B cell (primary cell): ENCODE measurements at regions not wholly inside any gene's neighbourhood (a gene's known extent, or its start where the extent isn't known, plus 50 kb on each side); places are given as distances from the start of the nearest gene placed in this dataset.

Experiments
- ATAC-seq: fragments of 200-7000 bp; cut with Tn5 transposase; one replicate; pipeline ENCODE4 v1.10.0; 2021; ENCODE audit warnings: low read depth, mild to moderate bottlenecking, moderate number of reproducible peaks, moderate library complexity
- CTCF ChIA-PET: fragments of 350-600 bp; sonication (Branson Sonifier 250); formaldehyde crosslinking; loops from one replicate; lab custom pipeline; 2021; ENCODE audit warnings: antibody characterized with exemption, inconsistent platforms; lab: Charles Lee
- POLR2A ChIA-PET: fragments of 350-600 bp; sonication (Branson Sonifier 250); formaldehyde crosslinking; loops from one replicate; lab custom pipeline; 2021; ENCODE audit warnings: antibody characterized with exemption; lab: Charles Lee
- DNase-seq: peaks from one replicate; pipeline ENCODE4 v3.0.0; 2013
- H2AFZ ChIP-seq: 2 replicates; pipeline ENCODE4 v1.6.1; 2012; ENCODE audit warnings: mild to moderate bottlenecking, low read depth, low read length; ENCODE audit not compliant: insufficient read depth, poor library complexity, severe bottlenecking
- H3K27ac ChIP-seq, 2 donors: 1 replicate in 1 of 2; 2 replicates in 1 of 2; pipeline ENCODE4 v1.5.1; 2012 to 2013; ENCODE audit warnings: low read length in 2 of 2, mild to moderate bottlenecking in 2 of 2, moderate library complexity in 1 of 2
- H3K27me3 ChIP-seq, 4 experiments: fragments of 200-600 bp in 1 of 4; sonication (generic) in 1 of 4; replicated peaks in 1 of 4; 1 replicate in 2 of 4; 2 replicates in 2 of 4; pipeline versions ENCODE4 v1.6.1 to v1.7.0; 2013 to 2016; ENCODE audit warnings: low read length in 3 of 4, mild to moderate bottlenecking in 2 of 4, mixed read lengths in 1 of 4, moderate library complexity in 1 of 4; ENCODE audit not compliant: insufficient read depth in 4 of 4, control insufficient read depth in 3 of 4; ENCODE audit errors: control extremely low read depth in 1 of 4
- H3K36me3 ChIP-seq, 2 experiments: replicated peaks in 1 of 2; 1 replicate in 1 of 2; 2 replicates in 1 of 2; pipeline versions ENCODE4 v1.6.1 to v1.7.1; 2013; ENCODE audit warnings: low read length in 1 of 2; ENCODE audit not compliant: insufficient read depth in 2 of 2, control insufficient read depth in 1 of 2; ENCODE audit errors: control extremely low read depth in 1 of 2, extremely low read depth in 1 of 2
- H3K4me1 ChIP-seq, 2 donors: fragments of 200-600 bp in 1 of 2; sonication (generic) in 1 of 2; 1 replicate in 1 of 2; 2 replicates in 1 of 2; pipeline versions ENCODE4 v1.5.1 to v1.6.1; 2013 to 2017; ENCODE audit warnings: low read length in 2 of 2; ENCODE audit not compliant: control insufficient read depth in 2 of 2, insufficient read depth in 2 of 2
- H3K4me2 ChIP-seq: replicated peaks from 2 replicates; pipeline ENCODE3; 2012; ENCODE audit warnings: mild to moderate bottlenecking, low read depth, low read length; ENCODE audit not compliant: poor library complexity, severe bottlenecking
- H3K4me3 ChIP-seq, 5 experiments: fragments of 200-600 bp in 1 of 5; sonication (generic) in 1 of 5; 1 replicate in 3 of 5; 2 replicates in 2 of 5; pipeline versions ENCODE4 v1.5.1 to v1.7.0; 2011 to 2016; ENCODE audit warnings: low read length in 4 of 5, mild to moderate bottlenecking in 4 of 5, low read depth in 2 of 5, control low read depth in 1 of 5, moderate library complexity in 1 of 5; ENCODE audit not compliant: insufficient read depth in 1 of 5; ENCODE audit errors: control extremely low read depth in 1 of 5, extremely low read depth in 1 of 5
- H3K79me2 ChIP-seq: fragments of 200-600 bp; sonication (generic); one replicate; pipeline ENCODE4 v1.6.0; 2016; ENCODE audit warnings: low read length; ENCODE audit not compliant: control insufficient read depth, insufficient read depth
- H3K9ac ChIP-seq: fragments of 200-600 bp; sonication (generic); 2 replicates; pipeline ENCODE4 v1.6.1; 2017; ENCODE audit warnings: mild to moderate bottlenecking, low read length, moderate library complexity
- H3K9me3 ChIP-seq, 3 donors: one replicate each; pipeline versions ENCODE4 v1.6.1 to v1.7.1; 2013; ENCODE audit warnings: low read length in 2 of 3; ENCODE audit not compliant: control insufficient read depth in 2 of 3, insufficient read depth in 1 of 3; ENCODE audit errors: control extremely low read depth in 1 of 3
- H4K20me1 ChIP-seq: 2 replicates; pipeline ENCODE4 v1.6.0; 2012; ENCODE audit warnings: mild to moderate bottlenecking, low read length; ENCODE audit not compliant: insufficient read depth, control insufficient read depth, poor library complexity, severe bottlenecking
- H3K27ac Mint-ChIP-seq: one replicate; pipeline ENCODE4 v1.8.0; 2021; ENCODE audit warnings: mixed read lengths
- H3K27me3 Mint-ChIP-seq: one replicate; pipeline ENCODE4 v1.8.0; 2021; ENCODE audit warnings: mixed read lengths
- H3K4me1 Mint-ChIP-seq: one replicate; pipeline ENCODE4 v1.8.0; 2021; ENCODE audit warnings: mixed read lengths
- H3K4me3 Mint-ChIP-seq: one replicate; pipeline ENCODE4 v1.8.0; 2021; ENCODE audit warnings: mixed read lengths
- H3K9me3 Mint-ChIP-seq: one replicate; pipeline ENCODE4 v1.8.0; 2022; ENCODE audit warnings: mixed read lengths; ENCODE audit not compliant: insufficient read depth
- EZH2 ChIP-seq: IDR thresholded peaks from 2 replicates; pipeline ENCODE4 v1.6.1; 2012; ENCODE audit warnings: borderline replicate concordance, low read depth, mild to moderate bottlenecking, moderate library complexity, low read length; ENCODE audit not compliant: insufficient read depth, poor library complexity, severe bottlenecking
- WGBS: methylation state at CpG from one replicate; pipeline ENCODE4 v1.1.5; 2013; ENCODE audit warnings: missing lambda C conversion rate; ENCODE audit not compliant: insufficient coverage; 5-methylcytosine and 5-hydroxymethylcytosine counted together
- intact Hi-C: fragments of 100-400 bp; cut with micrococcal nuclease; formaldehyde crosslinking; loops from one replicate; pipeline ENCODE4 v1.10.0; 2022
- TF ChIP-seq, protein P1 (sequence below): fragments of 200-600 bp; IDR thresholded peaks from one replicate; pipeline ENCODE4 v1.8.0; 2022; ENCODE audit warnings: antibody characterized with exemption, mild to moderate bottlenecking

DNA sequence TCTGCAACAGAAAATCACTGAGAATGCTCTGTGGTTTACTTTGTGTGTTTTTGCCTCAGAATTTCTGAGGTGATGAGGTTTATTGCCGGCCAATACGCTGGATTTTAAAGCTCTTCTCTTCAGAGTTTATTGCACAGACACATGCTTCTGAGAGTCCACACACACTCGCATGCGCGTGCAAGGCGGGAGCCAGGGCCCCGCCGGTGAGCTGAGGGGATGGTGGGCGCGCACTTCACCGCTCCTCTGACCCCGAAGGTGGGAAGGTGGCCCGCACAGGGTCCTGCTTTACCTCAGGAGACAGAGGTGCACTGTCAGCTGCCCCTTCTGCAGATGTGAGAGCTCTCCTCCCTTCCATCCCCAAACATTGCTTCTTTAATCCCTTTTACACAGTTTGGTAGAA, 158.4 kb upstream of the MAGI3 start:
- H3K4me3 Mint-ChIP-seq, result no peak overlapping the region
- no peak overlapping the region for H3K9ac ChIP-seq
- no peaks in the 10 kb centered on the region for H3K9me3 ChIP-seq
- H3K27ac Mint-ChIP-seq, result no peak overlapping the region
- H2AFZ ChIP-seq, result no peak overlapping the region
- CTCF ChIA-PET, result no interaction called here
- H4K20me1 ChIP-seq, result no peaks in the 10 kb centered on the region
- TF ChIP-seq, protein P1, sequence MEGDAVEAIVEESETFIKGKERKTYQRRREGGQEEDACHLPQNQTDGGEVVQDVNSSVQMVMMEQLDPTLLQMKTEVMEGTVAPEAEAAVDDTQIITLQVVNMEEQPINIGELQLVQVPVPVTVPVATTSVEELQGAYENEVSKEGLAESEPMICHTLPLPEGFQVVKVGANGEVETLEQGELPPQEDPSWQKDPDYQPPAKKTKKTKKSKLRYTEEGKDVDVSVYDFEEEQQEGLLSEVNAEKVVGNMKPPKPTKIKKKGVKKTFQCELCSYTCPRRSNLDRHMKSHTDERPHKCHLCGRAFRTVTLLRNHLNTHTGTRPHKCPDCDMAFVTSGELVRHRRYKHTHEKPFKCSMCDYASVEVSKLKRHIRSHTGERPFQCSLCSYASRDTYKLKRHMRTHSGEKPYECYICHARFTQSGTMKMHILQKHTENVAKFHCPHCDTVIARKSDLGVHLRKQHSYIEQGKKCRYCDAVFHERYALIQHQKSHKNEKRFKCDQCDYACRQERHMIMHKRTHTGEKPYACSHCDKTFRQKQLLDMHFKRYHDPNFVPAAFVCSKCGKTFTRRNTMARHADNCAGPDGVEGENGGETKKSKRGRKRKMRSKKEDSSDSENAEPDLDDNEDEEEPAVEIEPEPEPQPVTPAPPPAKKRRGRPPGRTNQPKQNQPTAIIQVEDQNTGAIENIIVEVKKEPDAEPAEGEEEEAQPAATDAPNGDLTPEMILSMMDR, result no peak
- no peak for TF ChIP-seq EZH2
- H3K4me3 ChIP-seq, result no peak overlapping the region
- H3K9me3 Mint-ChIP-seq, result no peaks in the 10 kb centered on the region
- intact Hi-C loops, result no loop called here
- ATAC-seq, result no peak
- H3K27me3 ChIP-seq, result no peaks in the 10 kb centered on the region
- DNase-seq, result no peak
- 97% methylated on average over 9 of the region's 13 CpGs for WGBS
- no peaks in the 10 kb centered on the region for H3K4me1 ChIP-seq
- no peaks in the 10 kb centered on the region for H3K4me1 Mint-ChIP-seq
- H3K27me3 Mint-ChIP-seq, result peaks cover 13% of the 10 kb centered on the region
- POLR2A ChIA-PET, result no interaction called here
- no peak overlapping the region for H3K27ac ChIP-seq
- no peaks in the 10 kb centered on the region for H3K36me3 ChIP-seq
- no peak overlapping the region for H3K4me2 ChIP-seq
- no peaks in the 10 kb centered on the region for H3K79me2 ChIP-seq

DNA sequence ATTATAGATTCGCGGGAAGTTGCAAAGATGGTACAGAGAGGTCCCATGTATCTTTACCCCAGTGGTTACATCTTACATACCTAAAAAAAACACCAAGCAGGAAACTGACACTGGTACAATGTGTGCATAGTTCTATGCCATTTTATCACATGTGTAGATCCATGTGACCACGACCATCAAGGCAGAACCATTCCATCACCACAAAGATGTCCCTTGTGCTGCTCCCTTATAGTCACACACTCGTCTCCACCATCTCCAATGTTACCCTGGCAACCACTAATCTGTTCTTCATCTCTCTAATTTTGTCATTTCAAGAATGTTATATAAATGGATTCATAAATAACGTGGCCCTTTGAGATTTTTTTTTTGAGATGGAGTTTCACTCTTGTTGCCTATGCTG, 156.9 kb upstream of the MAGI3 start:
- Histone ChIP-seq H3K4me3 (no peak overlapping the region), H3K4me1 (no peaks in the 10 kb centered on the region), H3K36me3 (no peaks in the 10 kb centered on the region), H3K79me2 (no peaks in the 10 kb centered on the region), H3K27ac (no peak overlapping the region), H3K4me2 (no peak overlapping the region), H3K27me3 (no peaks in the 10 kb centered on the region), H4K20me1 (no peaks in the 10 kb centered on the region), H3K9me3 (no peaks in the 10 kb centered on the region), H3K9ac (no peak overlapping the region), H2AFZ (no peak overlapping the region)
- CTCF ChIA-PET, result no interaction called here
- Mint-ChIP-seq H3K27me3 (peaks cover 9% of the 10 kb centered on the region), H3K4me3 (no peak overlapping the region), H3K9me3 (no peaks in the 10 kb centered on the region), H3K4me1 (no peaks in the 10 kb centered on the region), H3K27ac (no peak overlapping the region)
- TF ChIP-seq, protein P1, result no peak
- TF ChIP-seq EZH2, result no peak
- intact Hi-C loops, result no loop called here
- POLR2A ChIA-PET, result no interaction called here
- 88% methylated on average over 1 of the region's 5 CpGs for WGBS
- ATAC-seq, result no peak
- DNase-seq, result no peak
